ENCODE measurements at regions not wholly inside any gene's neighbourhood (a gene's known extent, or its start where the extent isn't known, plus 50 kb on each side); places are given as distances from the start of the nearest gene placed in this dataset.

GRCh38 chr11:69943066-69943465 lies 123.8 kb upstream of the FGF3 start:
- intact Hi-C loops (cut with DNase I, micrococcal nuclease) = loop anchor here in 1 of 2 experiments (10.0 kb wide), 1 partner anchor 132 kb away; the partner anchor contains the start of gene ANO1
- peaks cover 29% of the 10 kb centered on the region for H3K27me3 Mint-ChIP-seq
- Histone ChIP-seq H3K27ac (ENCODE audit: low read depth in 1 of 2, low read length in 2 of 2) (no peak overlapping the region), H3K36me3 (ENCODE audit: insufficient read depth, low read length) (no peaks in the 10 kb centered on the region), H3K27me3 (ENCODE audit: control insufficient read depth in 1 of 2, insufficient read depth in 2 of 2, low read length in 2 of 2) (peaks cover 2 to 19% of the 10 kb centered on the region in 2 experiments), H3K9me3 (ENCODE audit: control insufficient read depth in 1 of 2, insufficient read depth in 1 of 2, low read length in 2 of 2) (peaks cover 0 to 14% of the 10 kb centered on the region in 2 experiments), H3K4me1 (ENCODE audit: insufficient read depth, low read length) (no peaks in the 10 kb centered on the region), H3K4me3 (ENCODE audit: low read length) (no peak overlapping the region)
- ChIA-PET POLR2A (no interaction called here), CTCF (no interaction called here)
- no peaks in the 10 kb centered on the region for H3K4me1 Mint-ChIP-seq (ENCODE audit: low read depth)
- H3K36me3 Mint-ChIP-seq (ENCODE audit: low read depth) = no peaks in the 10 kb centered on the region
- no peak overlapping the region for H3K27ac Mint-ChIP-seq
- TF ChIP-seq, protein P1, sequence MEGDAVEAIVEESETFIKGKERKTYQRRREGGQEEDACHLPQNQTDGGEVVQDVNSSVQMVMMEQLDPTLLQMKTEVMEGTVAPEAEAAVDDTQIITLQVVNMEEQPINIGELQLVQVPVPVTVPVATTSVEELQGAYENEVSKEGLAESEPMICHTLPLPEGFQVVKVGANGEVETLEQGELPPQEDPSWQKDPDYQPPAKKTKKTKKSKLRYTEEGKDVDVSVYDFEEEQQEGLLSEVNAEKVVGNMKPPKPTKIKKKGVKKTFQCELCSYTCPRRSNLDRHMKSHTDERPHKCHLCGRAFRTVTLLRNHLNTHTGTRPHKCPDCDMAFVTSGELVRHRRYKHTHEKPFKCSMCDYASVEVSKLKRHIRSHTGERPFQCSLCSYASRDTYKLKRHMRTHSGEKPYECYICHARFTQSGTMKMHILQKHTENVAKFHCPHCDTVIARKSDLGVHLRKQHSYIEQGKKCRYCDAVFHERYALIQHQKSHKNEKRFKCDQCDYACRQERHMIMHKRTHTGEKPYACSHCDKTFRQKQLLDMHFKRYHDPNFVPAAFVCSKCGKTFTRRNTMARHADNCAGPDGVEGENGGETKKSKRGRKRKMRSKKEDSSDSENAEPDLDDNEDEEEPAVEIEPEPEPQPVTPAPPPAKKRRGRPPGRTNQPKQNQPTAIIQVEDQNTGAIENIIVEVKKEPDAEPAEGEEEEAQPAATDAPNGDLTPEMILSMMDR (IDR thresholded peaks at IDR 0.05) = no peak
- H3K9me3 Mint-ChIP-seq = no peaks in the 10 kb centered on the region
- DNase-seq = no peak
- no peak for ATAC-seq (ENCODE audit: poor library complexity)
- no peak overlapping the region for H3K4me3 Mint-ChIP-seq

DNA sequence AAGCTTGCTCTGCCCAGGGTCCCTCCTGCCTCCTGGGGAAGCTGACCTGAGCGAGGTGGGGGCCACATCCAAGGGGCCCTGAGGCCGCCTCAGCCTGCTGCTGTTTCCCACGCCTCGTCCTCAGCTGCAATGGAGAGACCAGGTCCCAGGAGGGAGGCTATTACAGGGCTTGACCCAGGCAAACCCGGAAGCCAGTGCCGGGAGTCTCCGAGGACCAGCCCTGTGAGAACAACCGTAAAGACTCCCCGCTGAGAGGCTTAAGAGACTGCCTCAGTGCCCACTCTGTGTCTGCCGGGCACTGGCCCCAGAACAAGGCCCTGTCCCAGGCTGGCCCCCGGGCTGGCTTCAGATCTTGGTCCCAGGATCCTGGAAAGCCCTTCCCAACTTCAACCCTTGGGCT lies 124.3 kb upstream of the FGF3 start:
- no peaks in the 10 kb centered on the region for H3K4me1 ChIP-seq (ENCODE audit: insufficient read depth, low read length)
- DNase-seq (no peak), ATAC-seq (ENCODE audit: poor library complexity) (no peak)
- H3K9me3 ChIP-seq (ENCODE audit: control insufficient read depth in 1 of 2, insufficient read depth in 1 of 2, low read length in 2 of 2) = peaks cover 0 to 14% of the 10 kb centered on the region in 2 experiments
- intact Hi-C loops (cut with DNase I, micrococcal nuclease) = loop anchor here in 1 of 2 experiments (10.0 kb wide), 1 partner anchor 131 kb away; the partner anchor contains the start of gene ANO1
- H3K27me3 Mint-ChIP-seq = peaks cover 30% of the 10 kb centered on the region
- no peaks in the 10 kb centered on the region for H3K9me3 Mint-ChIP-seq
- no peaks in the 10 kb centered on the region for H3K4me1 Mint-ChIP-seq (ENCODE audit: low read depth)
- H3K27ac Mint-ChIP-seq = no peak overlapping the region
- no peak overlapping the region for H3K4me3 ChIP-seq (ENCODE audit: low read length)
- H3K4me3 Mint-ChIP-seq = no peak overlapping the region
- TF ChIP-seq, protein P1 (IDR thresholded peaks at IDR 0.05) = no peak
- H3K36me3 ChIP-seq (ENCODE audit: insufficient read depth, low read length) = no peaks in the 10 kb centered on the region
- ChIA-PET POLR2A (no interaction called here), CTCF (no interaction called here)
- peaks cover 2 to 22% of the 10 kb centered on the region in 2 experiments for H3K27me3 ChIP-seq (ENCODE audit: control insufficient read depth in 1 of 2, insufficient read depth in 2 of 2, low read length in 2 of 2)
- H3K27ac ChIP-seq (ENCODE audit: low read depth in 1 of 2, low read length in 2 of 2) = no peak overlapping the region
- H3K36me3 Mint-ChIP-seq (ENCODE audit: low read depth) = no peaks in the 10 kb centered on the region

- no peak overlapping the region for H3K4me3 ChIP-seq (ENCODE audit: low read length)
- ChIA-PET POLR2A (no interaction called here), CTCF (no interaction called here)
- peaks cover 0 to 15% of the 10 kb centered on the region in 2 experiments for H3K9me3 ChIP-seq (ENCODE audit: control insufficient read depth in 1 of 2, insufficient read depth in 1 of 2, low read length in 2 of 2)
- no peaks in the 10 kb centered on the region for H3K4me1 Mint-ChIP-seq (ENCODE audit: low read depth)
- no peak overlapping the region for H3K27ac ChIP-seq (ENCODE audit: low read depth in 1 of 2, low read length in 2 of 2)
- TF ChIP-seq, protein P1 (IDR thresholded peaks at IDR 0.05) = no peak
- peaks cover 34% of the 10 kb centered on the region for H3K27me3 Mint-ChIP-seq
- no peaks in the 10 kb centered on the region for H3K4me1 ChIP-seq (ENCODE audit: insufficient read depth, low read length)
- peaks cover 2 to 22% of the 10 kb centered on the region in 2 experiments for H3K27me3 ChIP-seq (ENCODE audit: control insufficient read depth in 1 of 2, insufficient read depth in 2 of 2, low read length in 2 of 2)
- no peak overlapping the region for H3K4me3 Mint-ChIP-seq
- no peaks in the 10 kb centered on the region for H3K36me3 Mint-ChIP-seq (ENCODE audit: low read depth)
- no peak overlapping the region for H3K27ac Mint-ChIP-seq
- ATAC-seq (ENCODE audit: poor library complexity) (no peak), DNase-seq (no peak)
- no peaks in the 10 kb centered on the region for H3K36me3 ChIP-seq (ENCODE audit: insufficient read depth, low read length)
- intact Hi-C loops (cut with DNase I, micrococcal nuclease) = loop anchor here in 1 of 2 experiments (10.0 kb wide), 1 partner anchor 131 kb away; the partner anchor contains the start of gene ANO1
- no peaks in the 10 kb centered on the region for H3K9me3 Mint-ChIP-seq
Observed at GRCh38 chr11:69944146-69944795, 125.1 kb upstream of the FGF3 start.

All from CD4-positive, alpha-beta T cell (primary cell).